Glomerular visceral epithelial cell (primary cell): ENCODE measurements at regions not wholly inside any gene's neighbourhood (a gene's known extent, or its start where the extent isn't known, plus 50 kb on each side); places are given as distances from the start of the nearest gene placed in this dataset.
A peak's percentile ranks its signal among the peaks of the same experiment; 100 is the strongest.

Experiments
- DNase-seq: peaks from one replicate; pipeline ENCODE4 v3.0.0-alpha.2; 2016; ENCODE audit errors: extremely low spot score

GRCh38 chr2:9756692-9757250, 86.5 kb upstream of the TAF1B start:
- no peak for DNase-seq

GRCh38 chr2:9757501-9758264, 85.6 kb upstream of the TAF1B start:
- DNase-seq = no peak

- no peak for DNase-seq
Measured at GRCh38 chr2:9758741-9759140, 84.5 kb upstream of the TAF1B start.

GRCh38 chr2:9760069-9760901, 83.0 kb upstream of the TAF1B start:
- no peak for DNase-seq

- DNase-seq = no peak
Measured at GRCh38 chr2:9760902-9761228, 82.4 kb upstream of the TAF1B start.

- no peak for DNase-seq
Measured at GRCh38 chr2:9761577-9761976, 81.7 kb upstream of the TAF1B start.

GRCh38 chr2:9762164-9762563, 81.1 kb upstream of the TAF1B start:
- no peak for DNase-seq

GRCh38 chr2:9762941-9763340, 80.3 kb upstream of the TAF1B start:
- no peak for DNase-seq

- DNase-seq = peak; percentile 31
Measured at GRCh38 chr2:9763356-9764152, 79.7 kb upstream of the TAF1B start.

GRCh38 chr2:9764153-9764778, 79.0 kb upstream of the TAF1B start:
- DNase-seq = no peak

- no peak for DNase-seq
Measured at GRCh38 chr2:9765611-9766531, 77.4 kb upstream of the TAF1B start.

- no peak for DNase-seq
Measured at GRCh38 chr2:9767656-9768281, 75.5 kb upstream of the TAF1B start.

- no peak for DNase-seq
Measured at GRCh38 chr2:9768388-9768787, 74.9 kb upstream of the TAF1B start.

GRCh38 chr2:9769171-9770005, 73.9 kb upstream of the TAF1B start:
- peak; percentile 28 for DNase-seq

GRCh38 chr2:9770006-9770307, 73.3 kb upstream of the TAF1B start:
- DNase-seq = no peak

- DNase-seq = peak; percentile 64
Measured at GRCh38 chr2:9770308-9771100, 72.8 kb upstream of the TAF1B start.

GRCh38 chr2:9771101-9771449, 72.2 kb upstream of the TAF1B start:
- DNase-seq = no peak

GRCh38 chr2:9771481-9772017, 71.7 kb upstream of the TAF1B start:
- peak; percentile 70 for DNase-seq
